Osteocyte (in vitro differentiated cells): ENCODE measurements at regions not wholly inside any gene's neighbourhood (a gene's known extent, or its start where the extent isn't known, plus 50 kb on each side); places are given as distances from the start of the nearest gene placed in this dataset.

Experiments used
- DNase-seq: peaks from one replicate; pipeline ENCODE4 v3.0.0; 2021; ENCODE audit warnings: mixed read lengths; ENCODE audit not compliant: unreplicated experiment; ENCODE audit errors: extremely low spot score
- H3K27ac Mint-ChIP-seq: one replicate; pipeline ENCODE4 v1.8.0; 2021; ENCODE audit warnings: mild to moderate bottlenecking, mixed read lengths; ENCODE audit not compliant: unreplicated experiment
- H3K27me3 Mint-ChIP-seq: one replicate; pipeline ENCODE4 v1.8.0; 2021; ENCODE audit warnings: mixed read lengths; ENCODE audit not compliant: unreplicated experiment
- H3K36me3 Mint-ChIP-seq: one replicate; pipeline ENCODE4 v1.8.0; 2021; ENCODE audit warnings: mixed read lengths; ENCODE audit not compliant: unreplicated experiment
- H3K4me1 Mint-ChIP-seq: one replicate; pipeline ENCODE4 v1.8.0; 2021; ENCODE audit warnings: mixed read lengths; ENCODE audit not compliant: unreplicated experiment
- H3K4me3 Mint-ChIP-seq: one replicate; pipeline ENCODE4 v1.8.0; 2021; ENCODE audit warnings: mild to moderate bottlenecking, moderate library complexity, mixed read lengths; ENCODE audit not compliant: unreplicated experiment
- H3K9me3 Mint-ChIP-seq: one replicate; pipeline ENCODE4 v1.8.0; 2021; ENCODE audit warnings: mixed read lengths; ENCODE audit not compliant: unreplicated experiment
- CTCF ChIP-seq: fragments of 200-600 bp; sonication (generic); IDR thresholded peaks from 2 replicates; pipeline ENCODE4 v1.5.0; 2021; ENCODE audit warnings: antibody characterized with exemption, mild to moderate bottlenecking, moderate library complexity

- no peak for DNase-seq
- Mint-ChIP-seq H3K4me3 (no peak overlapping the region), H3K4me1 (no peaks in the 10 kb centered on the region), H3K27ac (no peak overlapping the region), H3K27me3 (peaks cover 74% of the 10 kb centered on the region), H3K36me3 (no peaks in the 10 kb centered on the region), H3K9me3 (no peaks in the 10 kb centered on the region)
- TF ChIP-seq CTCF, result no peak
Observed at GRCh38 chr5:61775901-61776300, 443.8 kb downstream of the ZSWIM6 start.

- Mint-ChIP-seq H3K4me1 (no peaks in the 10 kb centered on the region), H3K36me3 (no peaks in the 10 kb centered on the region), H3K27ac (no peak overlapping the region), H3K4me3 (no peak overlapping the region), H3K27me3 (peaks cover 65% of the 10 kb centered on the region), H3K9me3 (no peaks in the 10 kb centered on the region)
- TF ChIP-seq CTCF, result no peak
- DNase-seq, result no peak
Observed at GRCh38 chr5:61777292-61777691, 445.2 kb downstream of the ZSWIM6 start.

DNA sequence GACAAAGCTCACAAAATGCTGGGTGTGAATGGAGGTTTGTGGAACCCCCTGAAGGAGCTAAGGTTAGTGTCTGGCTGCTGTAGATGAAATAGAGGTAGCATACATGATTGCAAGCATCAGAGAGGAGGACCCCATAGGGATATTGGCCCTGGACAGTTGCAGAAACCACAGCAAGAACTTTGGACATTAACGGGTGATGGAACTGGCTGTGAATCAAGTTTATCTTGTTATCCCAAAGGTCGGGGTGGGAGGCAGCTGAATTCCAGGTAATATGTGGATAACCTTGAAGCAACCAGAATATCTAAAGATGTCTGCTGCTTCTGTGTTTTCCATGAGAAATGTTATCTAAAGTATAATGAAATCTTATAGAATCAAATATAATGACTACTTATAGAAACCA is 447.7 kb downstream of the ZSWIM6 start:
- Mint-ChIP-seq H3K9me3 (no peaks in the 10 kb centered on the region), H3K36me3 (no peaks in the 10 kb centered on the region), H3K27ac (no peak overlapping the region), H3K4me3 (no peak overlapping the region), H3K4me1 (no peaks in the 10 kb centered on the region), H3K27me3 (peaks cover 54% of the 10 kb centered on the region)
- DNase-seq, result no peak
- TF ChIP-seq CTCF, result no peak

GRCh38 chr5:61783481-61783880 is 451.4 kb downstream of the ZSWIM6 start:
- Mint-ChIP-seq H3K4me3 (no peak overlapping the region), H3K27ac (no peak overlapping the region), H3K4me1 (no peaks in the 10 kb centered on the region), H3K36me3 (no peaks in the 10 kb centered on the region), H3K9me3 (no peaks in the 10 kb centered on the region), H3K27me3 (peaks cover 50% of the 10 kb centered on the region)
- no peak for DNase-seq
- TF ChIP-seq CTCF, result no peak

GRCh38 chr5:61784341-61784740 is 452.3 kb downstream of the ZSWIM6 start:
- Mint-ChIP-seq H3K36me3 (no peaks in the 10 kb centered on the region), H3K9me3 (no peaks in the 10 kb centered on the region), H3K4me1 (no peaks in the 10 kb centered on the region), H3K27ac (no peak overlapping the region), H3K4me3 (no peak overlapping the region), H3K27me3 (peaks cover 47% of the 10 kb centered on the region)
- no peak for TF ChIP-seq CTCF
- no peak for DNase-seq
